HEK293 (cell line): ENCODE measurements at regions not wholly inside any gene's neighbourhood (a gene's known extent, or its start where the extent isn't known, plus 50 kb on each side); places are given as distances from the start of the nearest gene placed in this dataset.

Source experiments
- CTCF ChIA-PET: fragments of 350-600 bp; formaldehyde crosslinking; extraction: SDS; loops from one replicate; lab custom pipeline; 2021; ENCODE audit warnings: antibody characterized with exemption; lab: Yijun Ruan, JAX
- POLR2A ChIA-PET: fragments of 300-600 bp; formaldehyde crosslinking; extraction: SDS; loops from one replicate; lab custom pipeline; 2020; ENCODE audit warnings: antibody characterized with exemption, inconsistent platforms; lab: Yijun Ruan, JAX
- H3K27ac ChIP-seq: fragments of 200-500 bp; sonication (Bioruptor generic); 2 replicates; pipeline ENCODE4 v1.5.1; 2014; ENCODE audit warnings: low read depth, low read length, control low read depth, inconsistent platforms; ENCODE audit errors: extremely low read depth
- H3K36me3 ChIP-seq, 2 experiments: fragments of 200-500 bp in 1 of 2; sonication (Bioruptor generic) in 1 of 2; 1 replicate in 1 of 2; 2 replicates in 1 of 2; pipeline ENCODE4 v1.5.1; 2014 to 2017; ENCODE audit warnings: inconsistent platforms in 2 of 2, low read length in 2 of 2; ENCODE audit not compliant: control insufficient read depth in 2 of 2, insufficient read depth in 1 of 2
- H3K4me1 ChIP-seq: fragments of 200-500 bp; sonication (Bioruptor generic); 2 replicates; pipeline ENCODE4 v1.5.1; 2014; ENCODE audit warnings: mild to moderate bottlenecking, low read length, inconsistent platforms; ENCODE audit not compliant: control insufficient read depth, insufficient read depth
- H3K4me3 ChIP-seq: 2 replicates; pipeline ENCODE4 v1.5.1; 2011; ENCODE audit warnings: low read depth, mild to moderate bottlenecking, control low read depth, low read length, moderate library complexity
- H3K9me3 ChIP-seq: fragments of 200-500 bp; sonication (Bioruptor generic); 2 replicates; pipeline ENCODE4 v1.5.1; 2014; ENCODE audit warnings: low read depth, low read length, inconsistent platforms; ENCODE audit not compliant: control insufficient read depth, insufficient read depth
- BCL11A ChIP-seq: fragments of 450-650 bp; formaldehyde crosslinking; IDR thresholded peaks from 2 replicates; pipeline ENCODE4 v1.5.1; 2016; ENCODE audit warnings: low read depth, missing biosample characterization, missing genetic modification characterization
- GLI2 ChIP-seq: fragments of 450-650 bp; formaldehyde crosslinking; IDR thresholded peaks from 2 replicates; pipeline ENCODE4; 2017; ENCODE audit warnings: missing biosample characterization, missing genetic modification characterization, low read depth, borderline replicate concordance
- GLI4 ChIP-seq: fragments of 450-650 bp; formaldehyde crosslinking; IDR thresholded peaks from 2 replicates; pipeline ENCODE4 v1.5.1; 2016; ENCODE audit warnings: missing biosample characterization, missing genetic modification characterization
- KLF1 ChIP-seq: fragments of 450-650 bp; formaldehyde crosslinking; IDR thresholded peaks from 2 replicates; pipeline ENCODE4 v1.5.1; 2016; ENCODE audit warnings: missing biosample characterization, missing genetic modification characterization
- MYNN ChIP-seq: fragments of 450-650 bp; formaldehyde crosslinking; IDR thresholded peaks from 2 replicates; pipeline ENCODE4 v1.5.1; 2016; ENCODE audit warnings: missing biosample characterization, missing genetic modification characterization, borderline replicate concordance
- PRDM1 ChIP-seq: fragments of 450-650 bp; formaldehyde crosslinking; IDR thresholded peaks from 2 replicates; pipeline ENCODE4; 2016; ENCODE audit warnings: missing biosample characterization, missing genetic modification characterization
- YY2 ChIP-seq: fragments of 450-650 bp; formaldehyde crosslinking; IDR thresholded peaks from 2 replicates; pipeline ENCODE4 v1.5.1; 2016; ENCODE audit warnings: missing biosample characterization, missing genetic modification characterization
- ZBTB48 ChIP-seq: fragments of 450-650 bp; formaldehyde crosslinking; IDR thresholded peaks from 2 replicates; pipeline ENCODE4 v1.5.1; 2016; ENCODE audit warnings: missing biosample characterization, missing genetic modification characterization
- ZBTB7A ChIP-seq: fragments of 450-650 bp; formaldehyde crosslinking; IDR thresholded peaks from 2 replicates; pipeline ENCODE4 v1.5.1; 2016; ENCODE audit warnings: low read depth, missing biosample characterization, missing genetic modification characterization
- ZFP41 ChIP-seq: fragments of 450-650 bp; formaldehyde crosslinking; IDR thresholded peaks from 2 replicates; pipeline ENCODE4 v1.5.1; 2016; ENCODE audit warnings: missing biosample characterization, missing genetic modification characterization, borderline replicate concordance
- ZFP69B ChIP-seq: fragments of 450-650 bp; formaldehyde crosslinking; IDR thresholded peaks from 2 replicates; pipeline ENCODE4 v1.5.1; 2016; ENCODE audit warnings: missing biosample characterization, missing genetic modification characterization
- ZNF157 ChIP-seq: fragments of 450-650 bp; formaldehyde crosslinking; IDR thresholded peaks from 2 replicates; pipeline ENCODE4 v1.5.1; 2016; ENCODE audit warnings: missing biosample characterization, missing genetic modification characterization
- ZNF292 ChIP-seq: fragments of 450-650 bp; formaldehyde crosslinking; IDR thresholded peaks from 2 replicates; pipeline ENCODE4 v1.5.1; 2016; ENCODE audit warnings: low read depth, missing biosample characterization, missing genetic modification characterization, borderline replicate concordance
- ZNF341 ChIP-seq: fragments of 450-650 bp; formaldehyde crosslinking; IDR thresholded peaks from 2 replicates; pipeline ENCODE4; 2016; ENCODE audit warnings: low read depth, missing biosample characterization, missing genetic modification characterization
- ZNF354C ChIP-seq: fragments of 450-650 bp; formaldehyde crosslinking; IDR thresholded peaks from 2 replicates; pipeline ENCODE4 v1.5.1; 2016; ENCODE audit warnings: missing biosample characterization, missing genetic modification characterization, low read depth, borderline replicate concordance
- ZNF366 ChIP-seq: fragments of 450-650 bp; formaldehyde crosslinking; conservative IDR thresholded peaks from 2 replicates; pipeline ENCODE4 v1.5.1; 2016; ENCODE audit warnings: missing biosample characterization, missing genetic modification characterization
- ZNF433 ChIP-seq: fragments of 450-650 bp; formaldehyde crosslinking; IDR thresholded peaks from 2 replicates; pipeline ENCODE4 v1.5.1; 2016; ENCODE audit warnings: missing biosample characterization, missing genetic modification characterization, low read depth
- ZNF48 ChIP-seq: fragments of 450-650 bp; formaldehyde crosslinking; IDR thresholded peaks from 2 replicates; pipeline ENCODE4 v1.5.1; 2016; ENCODE audit warnings: missing biosample characterization, missing genetic modification characterization
- ZNF529 ChIP-seq: fragments of 450-650 bp; formaldehyde crosslinking; IDR thresholded peaks from 2 replicates; pipeline ENCODE4 v1.5.1; 2017; ENCODE audit warnings: missing genetic modification characterization, missing biosample characterization; ENCODE audit not compliant: insufficient replicate concordance
- ZNF571 ChIP-seq: fragments of 450-650 bp; formaldehyde crosslinking; IDR thresholded peaks from 2 replicates; pipeline ENCODE4 v1.5.0; 2017; ENCODE audit warnings: missing biosample characterization, missing genetic modification characterization
- ZNF585B ChIP-seq: fragments of 450-650 bp; formaldehyde crosslinking; IDR thresholded peaks from 2 replicates; pipeline ENCODE4 v1.5.1; 2016; ENCODE audit warnings: missing biosample characterization, missing genetic modification characterization
- ZNF596 ChIP-seq: fragments of 450-650 bp; IDR thresholded peaks from 2 replicates; pipeline ENCODE4 v1.5.0; 2018; ENCODE audit warnings: missing biosample characterization, mild to moderate bottlenecking, missing genetic modification characterization, moderate library complexity
- ZNF660 ChIP-seq: fragments of 450-650 bp; IDR thresholded peaks from 2 replicates; pipeline ENCODE4 v1.5.1; 2018; ENCODE audit warnings: missing biosample characterization, mild to moderate bottlenecking, missing genetic modification characterization
- ZNF792 ChIP-seq: fragments of 450-650 bp; formaldehyde crosslinking; IDR thresholded peaks from 2 replicates; pipeline ENCODE4 v1.5.1; 2016; ENCODE audit warnings: missing biosample characterization, missing genetic modification characterization
- ZNF837 ChIP-seq: fragments of 450-650 bp; formaldehyde crosslinking; IDR thresholded peaks from 2 replicates; pipeline ENCODE4 v1.5.1; 2016; ENCODE audit warnings: missing biosample characterization, missing genetic modification characterization
- TF ChIP-seq, protein P1 (sequence below): fragments of 450-650 bp; formaldehyde crosslinking; IDR thresholded peaks from 2 replicates; pipeline ENCODE4 v1.5.1; 2016; ENCODE audit warnings: missing biosample characterization, missing genetic modification characterization

DNA sequence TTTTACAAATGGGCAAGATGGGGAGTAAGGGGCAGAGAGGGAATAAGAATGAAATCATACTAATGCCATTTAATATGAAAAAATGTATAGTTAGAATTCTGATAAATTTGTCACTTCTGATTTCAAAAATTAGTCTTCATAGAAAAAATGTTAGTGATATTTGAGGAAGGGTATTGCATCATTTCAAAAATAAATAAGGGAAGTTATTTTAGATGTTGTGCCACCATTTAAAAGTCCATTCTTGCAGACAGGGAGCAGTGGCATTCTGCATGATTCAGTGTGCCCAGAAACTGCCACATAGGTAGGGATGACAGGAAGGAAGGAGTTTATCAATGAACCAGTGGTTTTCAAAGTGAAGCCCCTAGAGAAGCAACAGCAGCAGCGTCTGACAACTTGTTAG, 674.6 kb downstream of the EPM2A start (continued):
- TF ChIP-seq ZFP41 (no peak), ZNF660 (tag by site-specific recombination) (no peak)

DNA sequence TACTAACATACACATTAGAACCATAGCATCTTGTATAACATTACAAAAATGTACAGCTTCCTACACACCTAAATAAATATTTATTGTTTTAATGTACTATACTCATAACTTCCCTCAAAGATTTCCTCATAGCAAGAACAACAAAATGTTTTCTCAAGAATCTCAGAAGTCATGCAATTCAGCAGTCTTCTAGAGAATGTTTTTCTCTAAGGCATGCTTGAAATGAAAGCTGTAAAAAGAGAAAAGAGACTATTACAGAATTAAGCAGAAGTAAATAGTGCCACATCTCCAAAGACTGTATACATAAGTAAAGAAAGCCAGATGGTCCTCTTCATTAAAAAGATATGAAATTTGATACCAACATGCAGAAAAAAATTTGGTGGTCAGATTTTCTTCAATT, 672.2 kb downstream of the EPM2A start:
- CTCF ChIA-PET: no interaction called here
- POLR2A ChIA-PET: no interaction called here
- Histone ChIP-seq H3K9me3 (no peaks in the 10 kb centered on the region), H3K4me1 (no peaks in the 10 kb centered on the region), H3K36me3 (no peaks in the 10 kb centered on the region), H3K4me3 (no peak overlapping the region), H3K27ac (no peak overlapping the region)
- TF ChIP-seq ZNF341 (tag by site-specific recombination) (no peak), ZNF571 (tag by site-specific recombination) (no peak)
- TF ChIP-seq, protein P1, sequence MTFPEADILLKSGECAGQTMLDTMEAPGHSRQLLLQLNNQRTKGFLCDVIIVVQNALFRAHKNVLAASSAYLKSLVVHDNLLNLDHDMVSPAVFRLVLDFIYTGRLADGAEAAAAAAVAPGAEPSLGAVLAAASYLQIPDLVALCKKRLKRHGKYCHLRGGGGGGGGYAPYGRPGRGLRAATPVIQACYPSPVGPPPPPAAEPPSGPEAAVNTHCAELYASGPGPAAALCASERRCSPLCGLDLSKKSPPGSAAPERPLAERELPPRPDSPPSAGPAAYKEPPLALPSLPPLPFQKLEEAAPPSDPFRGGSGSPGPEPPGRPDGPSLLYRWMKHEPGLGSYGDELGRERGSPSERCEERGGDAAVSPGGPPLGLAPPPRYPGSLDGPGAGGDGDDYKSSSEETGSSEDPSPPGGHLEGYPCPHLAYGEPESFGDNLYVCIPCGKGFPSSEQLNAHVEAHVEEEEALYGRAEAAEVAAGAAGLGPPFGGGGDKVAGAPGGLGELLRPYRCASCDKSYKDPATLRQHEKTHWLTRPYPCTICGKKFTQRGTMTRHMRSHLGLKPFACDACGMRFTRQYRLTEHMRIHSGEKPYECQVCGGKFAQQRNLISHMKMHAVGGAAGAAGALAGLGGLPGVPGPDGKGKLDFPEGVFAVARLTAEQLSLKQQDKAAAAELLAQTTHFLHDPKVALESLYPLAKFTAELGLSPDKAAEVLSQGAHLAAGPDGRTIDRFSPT: no peak

DNA sequence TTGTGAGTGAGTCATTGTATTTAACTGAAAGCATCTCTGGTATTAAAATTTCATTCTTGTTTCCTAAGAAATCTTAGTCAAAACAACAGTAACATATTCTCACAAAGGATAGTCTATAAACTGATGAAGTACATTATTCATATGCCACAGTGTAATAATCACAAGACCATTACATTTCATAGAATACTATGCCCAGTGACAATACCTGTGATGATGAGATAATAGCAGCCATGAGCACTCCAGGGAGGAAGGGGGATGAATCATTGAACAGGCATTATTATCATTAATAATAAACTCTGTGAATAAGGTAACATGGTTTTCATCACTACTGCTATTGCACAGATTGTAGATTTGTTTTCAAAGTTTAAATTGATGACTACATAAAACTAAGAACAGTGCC, 667.9 kb downstream of the EPM2A start:
- no peak for TF ChIP-seq GLI2 (tag by site-specific recombination)
- TF ChIP-seq ZFP69B (tag by site-specific recombination): no peak
- no peak for TF ChIP-seq ZNF292 (tag by site-specific recombination)
- TF ChIP-seq MYNN: no peak
- no peak for TF ChIP-seq GLI4 (tag by site-specific recombination)
- TF ChIP-seq ZNF48 (tag by site-specific recombination): no peak
- no peak for TF ChIP-seq ZNF837 (tag by site-specific recombination)
- TF ChIP-seq ZNF366 (tag by site-specific recombination): no peak
- no peaks in the 10 kb centered on the region for H3K9me3 ChIP-seq
- POLR2A ChIA-PET: no interaction called here
- no peak overlapping the region for H3K4me3 ChIP-seq
- no peaks in the 10 kb centered on the region for H3K4me1 ChIP-seq
- CTCF ChIA-PET: no interaction called here
- no peak overlapping the region for H3K27ac ChIP-seq
- no peaks in the 10 kb centered on the region for H3K36me3 ChIP-seq

DNA sequence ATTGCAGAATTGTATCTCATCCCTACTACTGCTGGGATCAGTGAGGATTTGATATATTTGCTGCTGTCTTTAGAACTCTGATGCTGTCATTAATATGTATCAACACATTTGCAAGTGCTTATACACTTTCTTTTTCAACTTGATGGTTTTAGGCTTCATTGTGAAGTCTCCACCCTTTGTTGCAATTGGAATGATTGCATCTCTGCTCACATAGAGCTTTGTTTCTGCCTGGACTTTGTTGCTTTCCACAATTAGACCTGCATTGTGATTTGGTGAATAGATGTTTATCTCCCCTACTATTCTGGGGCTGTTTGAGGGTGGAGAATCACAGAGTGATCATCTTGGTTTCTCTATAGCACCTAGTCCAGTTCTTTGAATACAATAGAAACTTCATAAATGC, 666.7 kb downstream of the EPM2A start:
- TF ChIP-seq ZNF596 (tag by site-specific recombination) (no peak), ZNF157 (tag by site-specific recombination) (no peak), ZNF792 (tag by site-specific recombination) (no peak), ZNF354C (tag by site-specific recombination) (no peak), KLF1 (no peak), ZNF433 (tag by site-specific recombination) (no peak), ZNF529 (no peak), BCL11A (tag by site-specific recombination) (no peak), YY2 (tag by site-specific recombination) (no peak), PRDM1 (no peak), ZNF585B (no peak), ZBTB7A (tag by site-specific recombination) (no peak), ZBTB48 (tag by site-specific recombination) (no peak)
- TF ChIP-seq, all 188 proteins: peak for 0
- H3K36me3 ChIP-seq: no peaks in the 10 kb centered on the region
- H3K4me1 ChIP-seq: no peaks in the 10 kb centered on the region
- no peaks in the 10 kb centered on the region for H3K9me3 ChIP-seq
- no peak overlapping the region for H3K27ac ChIP-seq
- ChIA-PET POLR2A (no interaction called here), CTCF (no interaction called here)
- no peak overlapping the region for H3K4me3 ChIP-seq
